ENCODE measurements at regions not wholly inside any gene's neighbourhood (a gene's known extent, or its start where the extent isn't known, plus 50 kb on each side); places are given as distances from the start of the nearest gene placed in this dataset.

GRCh38 chr9:88658311-88658822 is 123.4 kb downstream of the NXNL2 start:
- DNase-seq (ENCODE audit: low read depth): no peak

DNA sequence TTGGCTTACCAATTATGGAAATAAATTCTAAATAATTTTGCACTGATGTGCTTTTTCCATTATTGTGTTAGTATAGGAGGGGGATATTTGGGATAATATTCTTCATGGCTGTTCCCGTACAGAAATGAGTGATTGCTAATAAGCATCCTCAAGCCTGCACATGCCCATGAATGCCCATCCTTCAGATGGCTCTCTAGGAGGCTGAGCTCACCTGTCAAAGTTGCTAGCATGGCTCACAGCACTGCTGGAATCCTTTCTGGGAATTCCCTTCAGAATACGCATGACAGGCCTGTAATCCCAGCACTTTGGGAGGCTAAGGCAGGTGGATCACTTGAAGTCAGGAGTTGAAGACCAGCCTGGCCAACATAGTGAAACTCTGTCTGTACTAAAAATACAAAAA is 124.1 kb downstream of the NXNL2 start:
- DNase-seq (ENCODE audit: low read depth): no peak

DNA sequence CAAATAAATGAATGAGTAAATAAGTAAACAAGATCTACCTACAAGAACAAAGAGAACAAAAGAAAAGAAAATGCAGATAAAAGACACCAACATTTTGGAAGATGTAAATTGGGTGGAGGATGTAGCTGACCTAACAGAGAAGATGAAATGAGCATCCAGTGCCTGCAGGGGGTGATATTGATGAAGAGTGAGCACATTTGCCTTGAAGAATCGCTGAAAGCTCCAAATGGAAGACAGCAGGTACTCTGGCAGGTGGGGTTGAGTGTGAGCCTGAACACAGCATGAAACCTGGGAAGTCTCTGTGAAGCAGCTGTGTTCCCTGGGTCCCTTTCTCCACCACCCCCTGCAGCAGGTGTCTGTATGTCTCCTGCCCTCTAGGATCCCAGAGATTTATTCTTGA is 125.6 kb downstream of the NXNL2 start:
- no peak for DNase-seq (ENCODE audit: low read depth)

- no peak for DNase-seq (ENCODE audit: low read depth)
Measured at GRCh38 chr9:88661759-88662158, 126.8 kb downstream of the NXNL2 start.

GRCh38 chr9:88663771-88664419 is 128.9 kb downstream of the NXNL2 start:
- DNase-seq (ENCODE audit: low read depth): no peak

GRCh38 chr9:88664773-88665172 is 129.8 kb downstream of the NXNL2 start:
- DNase-seq (ENCODE audit: low read depth): no peak

GRCh38 chr9:88672874-88673689 is 138.1 kb downstream of the NXNL2 start:
- no peak for DNase-seq (ENCODE audit: low read depth)

- DNase-seq (ENCODE audit: low read depth): no peak
Measured at GRCh38 chr9:88673886-88674285, 138.9 kb downstream of the NXNL2 start.

DNA sequence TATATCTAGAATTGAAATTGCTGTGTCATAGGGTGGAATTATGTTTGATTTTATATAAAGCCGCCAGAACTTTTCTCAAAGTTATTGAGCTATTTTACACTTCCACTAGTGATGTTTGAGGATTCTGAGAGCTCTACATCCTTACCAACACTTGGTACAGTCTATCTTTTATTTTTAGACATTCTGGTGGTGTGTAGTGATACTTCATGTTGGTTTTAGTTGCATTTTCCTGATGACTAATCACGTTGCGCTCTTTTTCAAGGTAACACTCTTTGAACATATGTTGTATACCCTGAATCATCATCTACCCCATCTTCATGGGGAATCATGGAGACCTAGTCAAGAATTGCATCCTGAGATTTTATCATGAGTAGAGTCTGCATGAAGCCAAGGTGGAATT is 141.7 kb downstream of the NXNL2 start:
- DNase-seq (ENCODE audit: low read depth): no peak

- DNase-seq (ENCODE audit: low read depth): no peak
Measured at GRCh38 chr9:88678008-88678407, 143.0 kb downstream of the NXNL2 start.

DNA sequence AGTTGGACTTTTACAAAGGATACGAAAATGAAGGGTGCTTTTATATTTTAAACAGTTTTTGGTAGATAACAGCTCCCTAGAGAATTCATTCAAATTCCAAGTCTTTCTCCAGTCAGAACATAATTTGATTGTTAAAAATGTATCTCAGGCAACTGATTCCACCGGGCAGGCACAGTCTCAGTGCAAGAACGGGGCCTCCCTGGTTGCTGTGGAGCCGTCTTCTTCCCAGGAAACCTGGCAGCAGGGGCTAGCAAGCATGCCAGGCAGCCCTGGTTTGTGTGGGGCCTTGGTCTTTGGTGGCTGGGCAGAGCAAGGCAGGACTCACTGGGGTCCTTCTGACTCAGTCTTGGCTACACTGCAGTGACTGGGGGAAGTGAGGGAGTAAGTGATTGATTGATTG is 143.5 kb downstream of the NXNL2 start:
- no peak for DNase-seq (ENCODE audit: low read depth)

DNA sequence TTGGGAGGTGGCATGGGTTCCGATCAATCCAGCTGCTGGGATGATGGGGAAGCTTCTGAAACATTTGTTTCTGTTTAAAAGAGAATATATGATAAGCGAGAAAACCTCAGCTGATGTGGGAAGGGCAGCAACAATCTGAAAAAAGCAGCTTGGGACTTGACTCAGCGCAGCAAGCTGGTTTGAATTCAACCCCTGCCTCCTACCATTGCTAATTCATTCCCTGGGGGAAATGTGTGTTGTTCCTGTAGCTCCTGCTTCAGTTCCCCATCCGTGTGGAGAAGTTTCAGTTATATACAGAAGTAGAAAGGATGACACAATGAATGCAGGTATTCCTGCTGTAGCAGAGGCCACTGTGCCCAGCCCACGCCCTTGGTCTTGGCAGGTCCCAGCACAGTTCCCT is 145.1 kb downstream of the NXNL2 start:
- no peak for DNase-seq (ENCODE audit: low read depth)

GRCh38 chr9:88680505-88681160 is 145.7 kb downstream of the NXNL2 start:
- DNase-seq (ENCODE audit: low read depth): no peak

DNA sequence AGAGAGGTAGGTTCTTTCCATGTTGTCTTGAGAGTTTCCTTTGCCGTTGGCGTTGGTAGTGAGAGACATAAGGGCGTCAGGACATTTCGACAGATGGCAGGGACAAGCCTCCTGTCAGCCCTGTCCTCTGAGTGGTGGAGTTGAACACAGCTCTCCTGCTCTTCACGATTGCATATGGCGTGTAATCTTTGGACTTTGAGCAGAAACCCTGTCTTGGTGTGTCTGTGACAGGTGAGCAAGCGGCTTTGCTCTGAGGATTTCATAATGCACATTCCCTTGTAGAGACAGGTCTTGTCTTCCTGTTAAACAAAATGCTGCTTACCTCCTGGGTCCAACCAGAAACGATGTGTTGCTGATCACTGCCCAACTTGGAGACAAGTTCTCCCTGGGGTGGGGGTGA is 146.5 kb downstream of the NXNL2 start:
- no peak for DNase-seq (ENCODE audit: low read depth)

GRCh38 chr9:88682431-88682831 is 147.5 kb downstream of the NXNL2 start:
- no peak for DNase-seq (ENCODE audit: low read depth)

GRCh38 chr9:88684046-88684445 is 149.1 kb downstream of the NXNL2 start:
- DNase-seq (ENCODE audit: low read depth): no peak

- DNase-seq (ENCODE audit: low read depth): no peak
Measured at GRCh38 chr9:88684845-88685244, 149.9 kb downstream of the NXNL2 start.

GRCh38 chr9:88685966-88686365 is 151.0 kb downstream of the NXNL2 start:
- DNase-seq (ENCODE audit: low read depth): no peak

GRCh38 chr9:88689509-88690298 is 154.7 kb downstream of the NXNL2 start:
- DNase-seq (ENCODE audit: low read depth): no peak

- DNase-seq (ENCODE audit: low read depth): no peak
Measured at GRCh38 chr9:88690628-88691027, 155.7 kb downstream of the NXNL2 start.

- DNase-seq (ENCODE audit: low read depth): no peak
Measured at GRCh38 chr9:88691091-88691490, 156.1 kb downstream of the NXNL2 start.

DNA sequence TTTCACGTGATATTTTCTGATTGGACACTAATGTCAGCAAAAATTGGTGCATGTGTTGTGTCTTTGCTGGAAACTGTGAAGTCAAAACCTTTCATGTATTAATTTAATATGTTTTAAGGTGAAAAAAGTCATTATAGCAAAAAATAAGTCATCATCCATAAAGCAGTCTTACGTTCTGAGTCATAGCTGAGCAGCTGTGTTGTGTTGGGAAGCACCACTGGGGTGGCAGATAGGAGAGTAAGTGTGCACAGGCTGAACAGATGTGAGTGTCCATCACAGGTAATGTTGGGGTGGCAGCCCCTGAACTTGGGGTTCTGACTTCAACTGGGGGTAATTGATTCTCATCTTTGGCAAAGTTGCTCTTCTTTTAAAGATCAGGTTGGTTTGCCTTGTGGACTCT is 156.8 kb downstream of the NXNL2 start:
- DNase-seq (ENCODE audit: low read depth): no peak

Data from activated gamma-delta T cell treated with anti-CD3 and anti-CD28 coated beads, Interleukin-2, amount 50 U/mL, for 16 hours (primary cell).